DND-41 (cell line): ENCODE measurements at regions not wholly inside any gene's neighbourhood (a gene's known extent, or its start where the extent isn't known, plus 50 kb on each side); places are given as distances from the start of the nearest gene placed in this dataset.

Source experiments
- ATAC-seq: fragments of 200-7000 bp; cut with Tn5 transposase; 3 replicates; pipeline ENCODE4 v1.9.1; 2021; ENCODE audit warnings: low read depth; ENCODE audit not compliant: insufficient read depth
- DNase-seq: peaks from one replicate; pipeline ENCODE4 v3.0.0-alpha.2; 2020
- H2AFZ ChIP-seq: 2 replicates; pipeline ENCODE4 v1.6.0; 2012; ENCODE audit warnings: low read depth, low read length
- H3K27ac ChIP-seq: 2 replicates; pipeline ENCODE4 v1.5.1; 2012; ENCODE audit warnings: low read length, inconsistent platforms
- H3K27me3 ChIP-seq: fragments of 200-600 bp; sonication (generic); 2 replicates; pipeline ENCODE4 v1.6.0; 2012; ENCODE audit warnings: low read length, mild to moderate bottlenecking, inconsistent platforms; ENCODE audit not compliant: insufficient read depth, poor library complexity
- H3K36me3 ChIP-seq: 2 replicates; pipeline ENCODE4 v1.5.1; 2012; ENCODE audit warnings: low read length, inconsistent platforms; ENCODE audit not compliant: insufficient read depth
- H3K4me1 ChIP-seq: 2 replicates; pipeline ENCODE4 v1.5.1; 2012; ENCODE audit warnings: mild to moderate bottlenecking, low read length; ENCODE audit not compliant: insufficient read depth
- H3K4me2 ChIP-seq: 2 replicates; pipeline ENCODE4 v1.6.0; 2012; ENCODE audit warnings: mild to moderate bottlenecking, moderate library complexity, low read length, inconsistent platforms; ENCODE audit not compliant: insufficient read depth
- H3K4me3 ChIP-seq, 2 experiments: fragments of 200-600 bp in 1 of 2; shearing (Covaris generic) in 1 of 2; 2 replicates each; pipeline ENCODE4 v1.5.1; 2012 to 2016; ENCODE audit warnings: inconsistent platforms in 2 of 2, low read length in 2 of 2, mild to moderate bottlenecking in 2 of 2, low read depth in 1 of 2, moderate library complexity in 1 of 2
- H3K79me2 ChIP-seq: 2 replicates; pipeline ENCODE4 v1.6.0; 2012; ENCODE audit warnings: low read length, inconsistent platforms; ENCODE audit not compliant: insufficient read depth
- H3K9ac ChIP-seq: 2 replicates; pipeline ENCODE4 v1.6.0; 2012; ENCODE audit warnings: low read depth, mild to moderate bottlenecking, inconsistent platforms, low read length, moderate library complexity
- H3K9me3 ChIP-seq: 2 replicates; pipeline ENCODE4 v1.5.1; 2012; ENCODE audit warnings: low read length, moderate library complexity, mild to moderate bottlenecking, inconsistent platforms; ENCODE audit not compliant: insufficient read depth, severe bottlenecking
- H4K20me1 ChIP-seq: 2 replicates; pipeline ENCODE4 v1.6.0; 2012; ENCODE audit warnings: low read length; ENCODE audit not compliant: insufficient read depth
- EZH2 ChIP-seq: IDR thresholded peaks from 3 replicates; pipeline ENCODE4 v1.6.1; 2012; ENCODE audit warnings: borderline replicate concordance, low read depth, mild to moderate bottlenecking, moderate library complexity, low read length, inconsistent platforms; ENCODE audit not compliant: severe bottlenecking
- TF ChIP-seq, protein P1 (sequence below): IDR thresholded peaks from 2 replicates; pipeline ENCODE4 v1.5.1; 2012; ENCODE audit warnings: borderline replicate concordance, low read length, moderate library complexity, mild to moderate bottlenecking; ENCODE audit not compliant: poor library complexity, severe bottlenecking; ENCODE audit errors: extremely low read depth

DNA sequence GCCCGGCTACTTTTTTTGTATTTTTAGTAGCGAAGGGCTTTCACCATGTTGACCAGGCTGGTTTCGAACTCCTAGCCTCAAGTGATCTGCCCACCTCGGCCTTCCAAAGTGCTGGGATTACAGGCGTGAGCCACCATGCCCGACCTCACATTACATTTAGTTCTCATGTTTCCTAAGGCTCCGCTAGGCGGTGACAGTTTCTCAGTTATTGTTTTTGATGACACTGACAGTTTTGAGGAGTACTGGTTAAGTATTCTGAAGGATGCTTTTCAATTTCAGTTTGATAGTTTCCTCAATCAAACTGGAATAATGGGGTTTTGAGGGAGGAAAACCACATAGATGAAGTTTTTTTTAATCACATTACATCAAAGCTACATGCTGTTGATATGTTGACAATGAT lies 1028.5 kb downstream of the CDH8 start:
- no peaks in the 10 kb centered on the region for H4K20me1 ChIP-seq
- DNase-seq: no peak
- H3K79me2 ChIP-seq: no peaks in the 10 kb centered on the region
- H3K4me3 ChIP-seq: no peak overlapping the region
- no peak overlapping the region for H3K27ac ChIP-seq
- no peaks in the 10 kb centered on the region for H3K27me3 ChIP-seq
- H2AFZ ChIP-seq: no peak overlapping the region
- ATAC-seq: no peak
- no peaks in the 10 kb centered on the region for H3K36me3 ChIP-seq
- H3K4me2 ChIP-seq: no peak overlapping the region
- no peaks in the 10 kb centered on the region for H3K4me1 ChIP-seq
- no peak overlapping the region for H3K9ac ChIP-seq
- H3K9me3 ChIP-seq: no peaks in the 10 kb centered on the region
- no peak for TF ChIP-seq EZH2
- TF ChIP-seq, protein P1, sequence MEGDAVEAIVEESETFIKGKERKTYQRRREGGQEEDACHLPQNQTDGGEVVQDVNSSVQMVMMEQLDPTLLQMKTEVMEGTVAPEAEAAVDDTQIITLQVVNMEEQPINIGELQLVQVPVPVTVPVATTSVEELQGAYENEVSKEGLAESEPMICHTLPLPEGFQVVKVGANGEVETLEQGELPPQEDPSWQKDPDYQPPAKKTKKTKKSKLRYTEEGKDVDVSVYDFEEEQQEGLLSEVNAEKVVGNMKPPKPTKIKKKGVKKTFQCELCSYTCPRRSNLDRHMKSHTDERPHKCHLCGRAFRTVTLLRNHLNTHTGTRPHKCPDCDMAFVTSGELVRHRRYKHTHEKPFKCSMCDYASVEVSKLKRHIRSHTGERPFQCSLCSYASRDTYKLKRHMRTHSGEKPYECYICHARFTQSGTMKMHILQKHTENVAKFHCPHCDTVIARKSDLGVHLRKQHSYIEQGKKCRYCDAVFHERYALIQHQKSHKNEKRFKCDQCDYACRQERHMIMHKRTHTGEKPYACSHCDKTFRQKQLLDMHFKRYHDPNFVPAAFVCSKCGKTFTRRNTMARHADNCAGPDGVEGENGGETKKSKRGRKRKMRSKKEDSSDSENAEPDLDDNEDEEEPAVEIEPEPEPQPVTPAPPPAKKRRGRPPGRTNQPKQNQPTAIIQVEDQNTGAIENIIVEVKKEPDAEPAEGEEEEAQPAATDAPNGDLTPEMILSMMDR: no peak

DNA sequence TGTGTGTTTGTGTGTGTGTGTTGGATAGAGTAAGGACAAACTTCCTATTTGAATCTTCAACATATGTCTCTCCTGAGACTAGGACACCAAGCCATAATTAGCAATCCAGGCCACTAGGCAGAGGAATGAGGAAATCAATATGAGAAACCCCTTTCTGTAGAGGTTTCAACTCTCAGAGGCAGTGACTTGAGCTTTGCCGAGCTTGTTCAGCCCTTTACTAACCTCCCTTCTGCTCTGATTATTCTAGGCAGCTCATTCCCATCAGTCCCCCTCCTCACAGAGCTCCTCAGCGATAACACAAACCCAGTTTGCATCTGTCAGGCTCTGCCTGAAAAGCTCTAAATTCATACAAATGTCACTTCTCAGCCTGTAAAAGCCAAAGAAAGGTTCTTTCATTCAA lies 1030.3 kb downstream of the CDH8 start:
- no peaks in the 10 kb centered on the region for H3K4me1 ChIP-seq
- no peaks in the 10 kb centered on the region for H4K20me1 ChIP-seq
- ATAC-seq (no peak), DNase-seq (no peak)
- no peaks in the 10 kb centered on the region for H3K9me3 ChIP-seq
- H3K4me3 ChIP-seq: no peak overlapping the region
- no peak overlapping the region for H3K9ac ChIP-seq
- H3K27ac ChIP-seq: no peak overlapping the region
- no peak for TF ChIP-seq EZH2
- TF ChIP-seq, protein P1: no peak
- H3K4me2 ChIP-seq: no peak overlapping the region
- H3K27me3 ChIP-seq: no peaks in the 10 kb centered on the region
- no peak overlapping the region for H2AFZ ChIP-seq
- H3K36me3 ChIP-seq: no peaks in the 10 kb centered on the region
- H3K79me2 ChIP-seq: no peaks in the 10 kb centered on the region

DNA sequence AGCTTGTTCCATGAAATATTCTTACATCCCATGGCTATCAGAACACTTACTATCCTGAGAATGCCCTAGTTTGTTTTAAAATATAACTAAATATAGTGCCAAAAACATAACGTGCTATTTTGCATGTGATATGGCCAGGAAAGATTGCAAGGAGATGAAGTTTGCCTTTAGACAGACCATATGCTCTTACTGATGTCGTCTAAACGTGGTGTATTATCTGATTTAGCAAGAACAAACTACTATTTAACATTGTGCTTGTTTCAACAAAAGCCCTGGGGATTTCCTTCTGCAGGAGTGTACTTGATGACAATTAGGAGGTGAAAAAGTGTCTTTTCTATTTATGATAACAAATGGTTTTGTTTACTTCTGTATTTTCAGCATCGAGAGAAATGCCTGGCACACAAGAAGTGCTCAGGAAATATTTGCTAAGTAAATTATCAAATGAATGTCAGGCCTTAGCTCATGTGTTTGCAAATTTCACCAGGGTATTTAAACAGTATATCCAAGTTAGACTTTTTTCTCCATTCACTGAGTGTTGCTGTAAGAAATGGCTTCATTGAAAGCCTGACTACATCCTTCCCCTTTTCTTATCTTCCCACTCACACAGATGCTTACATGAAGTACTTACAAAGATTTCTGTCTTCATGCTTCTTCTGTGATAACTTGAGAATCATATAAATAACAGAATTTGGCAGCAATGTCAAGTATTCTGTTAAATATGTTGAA lies 1033.6 kb downstream of the CDH8 start:
- Histone ChIP-seq H3K9ac (no peak overlapping the region), H3K27me3 (no peaks in the 10 kb centered on the region), H3K9me3 (no peaks in the 10 kb centered on the region), H4K20me1 (no peaks in the 10 kb centered on the region), H3K36me3 (no peaks in the 10 kb centered on the region), H3K4me3 (no peak overlapping the region), H3K4me2 (no peak overlapping the region), H3K79me2 (no peaks in the 10 kb centered on the region), H2AFZ (no peak overlapping the region), H3K27ac (no peak overlapping the region), H3K4me1 (no peaks in the 10 kb centered on the region)
- TF ChIP-seq, protein P1: no peak
- TF ChIP-seq EZH2: no peak
- DNase-seq: no peak
- no peak for ATAC-seq

DNA sequence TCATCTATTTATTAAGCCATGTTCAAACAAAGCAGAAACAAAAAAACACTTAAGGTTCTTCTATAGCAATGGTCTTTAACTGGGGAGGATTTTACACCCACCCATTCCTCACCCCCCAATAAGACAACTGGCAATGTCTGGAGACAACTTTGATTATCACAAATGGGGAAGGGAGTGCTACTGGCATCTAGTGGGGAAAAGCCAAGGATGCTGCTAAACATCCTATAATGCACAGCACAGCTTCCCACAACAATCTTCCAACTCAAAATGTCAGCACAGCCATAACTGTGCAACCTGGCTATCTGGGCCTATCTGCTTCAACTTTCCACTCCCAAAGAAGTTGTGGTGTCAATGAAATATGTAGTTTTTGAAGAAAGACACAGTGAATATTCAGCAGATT lies 1044.4 kb downstream of the CDH8 start:
- no peak overlapping the region for H2AFZ ChIP-seq
- no peaks in the 10 kb centered on the region for H3K4me1 ChIP-seq
- no peak overlapping the region for H3K4me3 ChIP-seq
- no peak overlapping the region for H3K4me2 ChIP-seq
- H3K27ac ChIP-seq: no peak overlapping the region
- ATAC-seq (no peak), DNase-seq (no peak)
- H3K79me2 ChIP-seq: no peaks in the 10 kb centered on the region
- no peaks in the 10 kb centered on the region for H3K36me3 ChIP-seq
- H3K9me3 ChIP-seq: no peaks in the 10 kb centered on the region
- H3K9ac ChIP-seq: no peak overlapping the region
- TF ChIP-seq, protein P1: no peak
- TF ChIP-seq EZH2: no peak
- no peaks in the 10 kb centered on the region for H4K20me1 ChIP-seq
- H3K27me3 ChIP-seq: no peaks in the 10 kb centered on the region
